GM20431 (cell line): ENCODE measurements at regions not wholly inside any gene's neighbourhood (a gene's known extent, or its start where the extent isn't known, plus 50 kb on each side); places are given as distances from the start of the nearest gene placed in this dataset.
"Not testable (repeated sequence)": the region's sequence is repeated elsewhere in the genome, so short reads cannot be mapped to it uniquely, and the experiment has no call there.

Experiments used
- in situ Hi-C: fragments of 300-500 bp; cut with MseI, MboI; formaldehyde crosslinking; loops from one replicate; pipeline ENCODE4 v1.15.0; 2020; ENCODE audit warnings: low sequenced_read_pairs; ENCODE audit not compliant: unreplicated experiment

GRCh38 chr21:35280231-35280630 lies 231.1 kb upstream of the RUNX1 start:
- in situ Hi-C loops = no loop called here

- in situ Hi-C loops = no loop called here
Measured at GRCh38 chr21:35275776-35276175, 226.7 kb upstream of the RUNX1 start.

- in situ Hi-C loops = no loop called here
Measured at GRCh38 chr21:35274923-35275322, 225.8 kb upstream of the RUNX1 start.

- in situ Hi-C loops = no loop called here
Measured at GRCh38 chr21:35274090-35274489, 225.0 kb upstream of the RUNX1 start.

- in situ Hi-C loops = no loop called here
Measured at GRCh38 chr21:35273333-35273732, 224.2 kb upstream of the RUNX1 start.

GRCh38 chr21:35271344-35272118 lies 222.4 kb upstream of the RUNX1 start:
- in situ Hi-C loops = not testable (repeated sequence)

- in situ Hi-C loops = no loop called here
Measured at GRCh38 chr21:35268817-35269216, 219.7 kb upstream of the RUNX1 start.

- in situ Hi-C loops = no loop called here
Measured at GRCh38 chr21:35268261-35268660, 219.2 kb upstream of the RUNX1 start.

- in situ Hi-C loops = no loop called here
Measured at GRCh38 chr21:35266546-35266945, 217.4 kb upstream of the RUNX1 start.

GRCh38 chr21:35265170-35265877 lies 216.2 kb upstream of the RUNX1 start:
- in situ Hi-C loops = no loop called here

GRCh38 chr21:35259457-35259856 lies 210.4 kb upstream of the RUNX1 start:
- in situ Hi-C loops = no loop called here

GRCh38 chr21:35258521-35258920 lies 209.4 kb upstream of the RUNX1 start:
- in situ Hi-C loops = no loop called here

GRCh38 chr21:35257413-35257812 lies 208.3 kb upstream of the RUNX1 start:
- in situ Hi-C loops = no loop called here

- in situ Hi-C loops = no loop called here
Measured at GRCh38 chr21:35256468-35256988, 207.4 kb upstream of the RUNX1 start.

GRCh38 chr21:35254765-35255138 lies 205.7 kb upstream of the RUNX1 start:
- in situ Hi-C loops = no loop called here

GRCh38 chr21:35254006-35254764 lies 205.1 kb upstream of the RUNX1 start:
- in situ Hi-C loops = no loop called here

GRCh38 chr21:35252831-35253230 lies 203.7 kb upstream of the RUNX1 start:
- in situ Hi-C loops = no loop called here

- in situ Hi-C loops = no loop called here
Measured at GRCh38 chr21:35249636-35250035, 200.5 kb upstream of the RUNX1 start.

GRCh38 chr21:35245879-35246278 lies 196.8 kb upstream of the RUNX1 start:
- in situ Hi-C loops = no loop called here

GRCh38 chr21:35244514-35244913 lies 195.4 kb upstream of the RUNX1 start:
- in situ Hi-C loops = no loop called here

- in situ Hi-C loops = no loop called here
Measured at GRCh38 chr21:35243171-35243570, 194.1 kb upstream of the RUNX1 start.
